Liver (tissue), 8 donors: ENCODE measurements at regions not wholly inside any gene's neighbourhood (a gene's known extent, or its start where the extent isn't known, plus 50 kb on each side); places are given as distances from the start of the nearest gene placed in this dataset.

Experiments used
- DNase-seq: peaks from one replicate; pipeline ENCODE4 v3.0.0-alpha.2; 2017; ENCODE audit warnings: low spot score
- H3K27ac ChIP-seq, 2 donors: one replicate each; pipeline ENCODE4 v1.7.0; 2013; ENCODE audit warnings: inconsistent platforms in 2 of 2, low read length in 2 of 2, control low read depth in 1 of 2, low read depth in 1 of 2, mild to moderate bottlenecking in 1 of 2
- H3K27me3 ChIP-seq, 4 donors: one replicate each; pipeline versions ENCODE4 v1.6.1 to v1.7.0; 2013; ENCODE audit warnings: low read length in 3 of 4, inconsistent platforms in 1 of 4, mild to moderate bottlenecking in 1 of 4, moderate library complexity in 1 of 4; ENCODE audit not compliant: control insufficient read depth in 4 of 4, insufficient read depth in 4 of 4
- H3K36me3 ChIP-seq, 4 donors: one replicate each; pipeline versions ENCODE4 v1.6.1 to v1.7.0; 2013; ENCODE audit warnings: low read length in 3 of 4, mild to moderate bottlenecking in 3 of 4, low read depth in 1 of 4, moderate library complexity in 1 of 4; ENCODE audit not compliant: control insufficient read depth in 4 of 4, insufficient read depth in 3 of 4
- H3K4me1 ChIP-seq, 4 donors: one replicate each; pipeline versions ENCODE4 v1.6.1 to v1.7.0; 2013; ENCODE audit warnings: low read length in 3 of 4, mild to moderate bottlenecking in 3 of 4, moderate library complexity in 1 of 4; ENCODE audit not compliant: control insufficient read depth in 4 of 4, insufficient read depth in 4 of 4
- H3K4me3 ChIP-seq, 3 donors: one replicate each; pipeline versions ENCODE4 v1.6.1 to v1.7.0; 2013; ENCODE audit warnings: low read length in 3 of 3, control low read depth in 1 of 3, low read depth in 1 of 3, mild to moderate bottlenecking in 1 of 3
- H3K9ac ChIP-seq, 2 donors: one replicate each; pipeline ENCODE4 v1.7.0; 2013; ENCODE audit warnings: low read length in 2 of 2, mild to moderate bottlenecking in 2 of 2, moderate library complexity in 2 of 2, control low read depth in 1 of 2, low read depth in 1 of 2
- H3K9me3 ChIP-seq, 4 donors: one replicate each; pipeline versions ENCODE4 v1.6.1 to v1.7.0; 2013; ENCODE audit warnings: low read length in 3 of 4; ENCODE audit not compliant: control insufficient read depth in 4 of 4
- CTCF ChIP-seq: fragments of 150-350 bp; IDR thresholded peaks from 2 replicates; pipeline ENCODE4 v1.5.1; 2017; ENCODE audit warnings: improper control_type of control experiment, low read depth, low read length; ENCODE audit not compliant: missing input control
- FOXA2 ChIP-seq: IDR thresholded peaks from 2 replicates; pipeline ENCODE4 v1.6.1; 2016; ENCODE audit warnings: antibody characterized with exemption
- RAD21 ChIP-seq, 2 donors: IDR thresholded peaks; 2 replicates each; pipeline ENCODE4 v1.6.1; 2016; ENCODE audit warnings: antibody characterized with exemption in 2 of 2, mild to moderate bottlenecking in 2 of 2
- WGBS: extraction: QIAGEN DNeasy Blood & Tissue Kit; methylation state at CpG from one replicate; pipeline ENCODE4 v1.1.7; 2013; 5-methylcytosine and 5-hydroxymethylcytosine counted together
- donor health status: healthy.
- donor health status: healthy.
- donor health status: healthy.
- donor health status: healthy.
- donor health status: healthy.

DNA sequence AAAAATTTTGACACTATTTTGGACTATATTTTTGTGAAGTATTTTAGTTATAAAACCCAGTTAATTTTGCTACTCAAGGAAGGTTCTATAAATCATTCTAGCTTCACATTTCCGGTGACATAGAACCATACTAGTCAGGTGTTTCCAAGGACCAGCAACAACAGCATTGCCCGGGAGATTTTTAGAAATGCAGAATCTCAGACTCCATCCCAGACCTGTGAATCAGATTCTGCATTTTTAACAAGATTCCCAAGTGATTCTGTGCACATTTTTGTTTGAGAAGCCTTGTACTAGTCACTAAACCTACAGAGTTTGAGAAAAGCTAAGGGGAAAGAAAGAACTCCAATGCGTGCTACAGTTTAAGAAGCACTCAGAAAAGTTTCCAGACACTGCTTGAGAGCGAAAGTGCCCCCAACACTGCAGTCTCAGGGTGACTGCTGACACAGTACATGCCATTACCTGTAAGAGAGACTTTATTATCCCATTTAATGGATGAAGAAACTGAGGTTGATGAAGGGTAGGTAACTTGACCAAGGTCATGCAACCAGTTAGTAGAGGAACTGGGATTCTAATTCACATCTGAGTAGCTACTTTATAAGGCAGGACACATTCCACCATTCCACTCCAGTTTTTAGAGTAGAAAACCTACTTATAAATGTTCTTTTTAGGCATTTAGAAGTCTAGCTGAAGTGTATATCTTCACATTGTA is 49.7 kb upstream of the USP3 start:
- TF ChIP-seq FOXA2 (no peak), CTCF (no peak), RAD21 (IDR thresholded peaks at IDR 0.05) (no peak)
- H3K4me3 ChIP-seq, result no peak overlapping the region

More for the DNA sequence above, 49.7 kb upstream of the USP3 start:
- Histone ChIP-seq H3K4me1 (peaks cover 3 to 18% (median 4%) of the 10 kb centered on the region in 4 donors), H3K27me3 (no peaks in the 10 kb centered on the region), H3K9me3 (no peaks in the 10 kb centered on the region), H3K27ac (no peak overlapping the region), H3K36me3 (no peaks in the 10 kb centered on the region), H3K9ac (no peak overlapping the region)
- 79% methylated on average over 4 of the region's 4 CpGs for WGBS
- DNase-seq, result no peak
